Occipital lobe (tissue), 1 donor: ENCODE measurements at regions not wholly inside any gene's neighbourhood (a gene's known extent, or its start where the extent isn't known, plus 50 kb on each side); places are given as distances from the start of the nearest gene placed in this dataset.
"Not testable (repeated sequence)": the region's sequence is repeated elsewhere in the genome, so short reads cannot be mapped to it uniquely, and the experiment has no call there.

Source experiments
- DNase-seq: peaks from one replicate; lab custom pipeline; 2025; lab: John Stamatoyannopoulos, UW

GRCh38 chr13:82036602-82037001 lies 1695.7 kb upstream of the SPRY2 start:
- no peak for DNase-seq

- DNase-seq, result no peak
These were observed 1670.4 kb upstream of the SPRY2 start for GRCh38 chr13:82011355-82011754.

GRCh38 chr13:82010780-82011179 lies 1669.9 kb upstream of the SPRY2 start:
- DNase-seq, result no peak

- DNase-seq, result no peak
These were observed 1661.8 kb upstream of the SPRY2 start for GRCh38 chr13:82002710-82003109.

- DNase-seq, result no peak
These were observed 1654.4 kb upstream of the SPRY2 start for GRCh38 chr13:81995316-81995715.

- DNase-seq, result no peak
These were observed 1649.7 kb upstream of the SPRY2 start for GRCh38 chr13:81990652-81991051.

GRCh38 chr13:81988567-81988966 lies 1647.6 kb upstream of the SPRY2 start:
- DNase-seq, result no peak

- no peak for DNase-seq
These were observed 1646.9 kb upstream of the SPRY2 start for GRCh38 chr13:81987677-81988357.

- DNase-seq, result no peak
These were observed 1646.2 kb upstream of the SPRY2 start for GRCh38 chr13:81987159-81987558.

- no peak for DNase-seq
These were observed 1645.4 kb upstream of the SPRY2 start for GRCh38 chr13:81986308-81986707.

- DNase-seq, result no peak
These were observed 1616.2 kb upstream of the SPRY2 start for GRCh38 chr13:81957121-81957520.

- DNase-seq, result no peak
These were observed 1589.1 kb upstream of the SPRY2 start for GRCh38 chr13:81929988-81930387.

- DNase-seq, result no peak
These were observed 1586.4 kb upstream of the SPRY2 start for GRCh38 chr13:81927347-81927746.

GRCh38 chr13:81917810-81918209 lies 1576.9 kb upstream of the SPRY2 start:
- no peak for DNase-seq

- no peak for DNase-seq
These were observed 1575.5 kb upstream of the SPRY2 start for GRCh38 chr13:81916461-81916860.

GRCh38 chr13:81907787-81908372 lies 1567.0 kb upstream of the SPRY2 start:
- DNase-seq, result no peak

- no peak for DNase-seq
These were observed 1547.9 kb upstream of the SPRY2 start for GRCh38 chr13:81888855-81889254.

GRCh38 chr13:81874681-81875661 lies 1534.0 kb upstream of the SPRY2 start:
- no peak for DNase-seq

GRCh38 chr13:81874253-81874652 lies 1533.3 kb upstream of the SPRY2 start:
- no peak for DNase-seq

GRCh38 chr13:81872581-81872980 lies 1531.7 kb upstream of the SPRY2 start:
- DNase-seq, result no peak

GRCh38 chr13:81871751-81872325 lies 1530.9 kb upstream of the SPRY2 start:
- not testable (repeated sequence) for DNase-seq

GRCh38 chr13:81848291-81848690 lies 1507.4 kb upstream of the SPRY2 start:
- no peak for DNase-seq
